ENCODE measurements at regions not wholly inside any gene's neighbourhood (a gene's known extent, or its start where the extent isn't known, plus 50 kb on each side); places are given as distances from the start of the nearest gene placed in this dataset.

DNA sequence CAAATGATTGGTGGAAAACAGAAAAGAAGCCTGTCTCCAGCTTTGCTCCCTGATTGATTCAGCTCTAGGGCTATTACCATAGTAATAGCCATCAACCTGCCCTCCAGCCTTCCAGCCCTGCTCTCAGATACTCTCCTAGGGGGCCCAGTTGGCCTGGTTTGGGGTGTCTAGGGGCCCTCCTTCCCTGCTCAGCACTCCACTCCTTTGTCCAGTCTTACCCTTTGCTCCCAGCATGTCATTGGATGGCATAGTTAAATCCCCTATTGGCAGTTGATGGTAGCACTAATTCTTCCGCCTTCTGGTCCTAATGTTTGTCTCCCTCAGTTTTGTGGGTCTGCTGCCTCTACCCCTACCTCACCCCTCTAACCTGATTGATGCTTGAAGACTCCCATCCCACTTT is 175.4 kb upstream of the PELI2 start:
- TF ChIP-seq EP300 (IDR thresholded peaks at IDR 0.05; ENCODE audit: low read depth) (no peak), POLR2A (IDR thresholded peaks at IDR 0.05) (no peak)
